Peyer's patch (tissue), 4 donors: ENCODE measurements at regions not wholly inside any gene's neighbourhood (a gene's known extent, or its start where the extent isn't known, plus 50 kb on each side); places are given as distances from the start of the nearest gene placed in this dataset.

Experiments used
- DNase-seq, 3 donors: peaks; one replicate each; pipeline ENCODE4 v3.0.0-alpha.2; 2017 to 2019
- H3K27ac ChIP-seq, 4 donors: fragments of 200-600 bp; sonication (generic); one replicate each; pipeline ENCODE4 v1.5.1; 2016 to 2019
- H3K27me3 ChIP-seq, 2 donors: fragments of 200-600 bp; sonication (generic); one replicate each; pipeline ENCODE4 v1.5.1; 2019
- H3K36me3 ChIP-seq, 3 donors: fragments of 200-600 bp; sonication (generic); one replicate each; pipeline ENCODE4 v1.5.1; 2016 to 2019
- H3K4me1 ChIP-seq, 4 donors: fragments of 200-600 bp; sonication (generic); one replicate each; pipeline ENCODE4 v1.5.1; 2016 to 2019
- H3K4me3 ChIP-seq, 4 donors: fragments of 200-600 bp; sonication (generic); 1 replicate in 3 of 4; 2 replicates in 1 of 4; pipeline ENCODE4 v1.5.1; 2016 to 2019; ENCODE audit warnings: mild to moderate bottlenecking in 1 of 4
- H3K9me3 ChIP-seq, 4 donors: fragments of 200-600 bp; sonication (generic); one replicate each; pipeline ENCODE4 v1.5.1; 2016 to 2019; ENCODE audit warnings: mild to moderate bottlenecking in 1 of 4
- POLR2A ChIP-seq, 2 donors: fragments of 450-650 bp; IDR thresholded peaks; one replicate each; pipeline ENCODE4 v1.5.1; 2017; ENCODE audit warnings: antibody characterized with exemption in 2 of 2, mild to moderate bottlenecking in 2 of 2, moderate library complexity in 2 of 2
- TF ChIP-seq, protein P1 (sequence below), 6 experiments: fragments of 450-650 bp in 4 of 6; fragments of 200-600 bp in 2 of 6; sonication (generic) in 1 of 6; IDR thresholded peaks; one replicate each; pipeline ENCODE4 v1.5.1; 2017 to 2019; ENCODE audit warnings: antibody characterized with exemption in 6 of 6, mild to moderate bottlenecking in 3 of 6, moderate library complexity in 1 of 6

DNA sequence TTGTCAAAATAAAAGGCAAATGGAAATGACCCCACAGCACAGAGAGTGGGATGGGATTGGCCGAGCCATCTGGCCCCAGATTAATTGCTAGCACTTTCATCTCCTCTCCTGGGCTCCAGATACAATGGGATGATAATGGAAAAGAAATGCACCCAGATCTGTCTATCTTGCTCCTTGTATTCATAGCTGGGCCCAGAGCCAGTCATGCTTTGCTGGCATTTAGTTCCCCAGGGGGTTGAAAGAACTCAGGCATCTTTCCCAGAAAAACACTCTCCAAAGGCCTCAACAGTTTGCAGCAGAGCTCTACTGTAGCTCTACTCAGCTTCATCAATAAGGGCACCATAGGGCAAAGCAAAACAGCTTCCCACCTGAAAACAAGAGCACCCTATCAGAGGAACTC is 116.0 kb upstream of the FOXA2 start:
- no peak overlapping the region for H3K4me3 ChIP-seq
- H3K9me3 ChIP-seq: no peaks in the 10 kb centered on the region
- no peak overlapping the region for H3K27ac ChIP-seq
- H3K36me3 ChIP-seq: no peaks in the 10 kb centered on the region
- no peaks in the 10 kb centered on the region for H3K27me3 ChIP-seq
- H3K4me1 ChIP-seq: no peaks in the 10 kb centered on the region
- DNase-seq: no peak
- no peak for TF ChIP-seq POLR2A (IDR thresholded peaks at IDR 0.05)
- TF ChIP-seq, protein P1, sequence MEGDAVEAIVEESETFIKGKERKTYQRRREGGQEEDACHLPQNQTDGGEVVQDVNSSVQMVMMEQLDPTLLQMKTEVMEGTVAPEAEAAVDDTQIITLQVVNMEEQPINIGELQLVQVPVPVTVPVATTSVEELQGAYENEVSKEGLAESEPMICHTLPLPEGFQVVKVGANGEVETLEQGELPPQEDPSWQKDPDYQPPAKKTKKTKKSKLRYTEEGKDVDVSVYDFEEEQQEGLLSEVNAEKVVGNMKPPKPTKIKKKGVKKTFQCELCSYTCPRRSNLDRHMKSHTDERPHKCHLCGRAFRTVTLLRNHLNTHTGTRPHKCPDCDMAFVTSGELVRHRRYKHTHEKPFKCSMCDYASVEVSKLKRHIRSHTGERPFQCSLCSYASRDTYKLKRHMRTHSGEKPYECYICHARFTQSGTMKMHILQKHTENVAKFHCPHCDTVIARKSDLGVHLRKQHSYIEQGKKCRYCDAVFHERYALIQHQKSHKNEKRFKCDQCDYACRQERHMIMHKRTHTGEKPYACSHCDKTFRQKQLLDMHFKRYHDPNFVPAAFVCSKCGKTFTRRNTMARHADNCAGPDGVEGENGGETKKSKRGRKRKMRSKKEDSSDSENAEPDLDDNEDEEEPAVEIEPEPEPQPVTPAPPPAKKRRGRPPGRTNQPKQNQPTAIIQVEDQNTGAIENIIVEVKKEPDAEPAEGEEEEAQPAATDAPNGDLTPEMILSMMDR (IDR thresholded peaks at IDR 0.05): no peak

DNA sequence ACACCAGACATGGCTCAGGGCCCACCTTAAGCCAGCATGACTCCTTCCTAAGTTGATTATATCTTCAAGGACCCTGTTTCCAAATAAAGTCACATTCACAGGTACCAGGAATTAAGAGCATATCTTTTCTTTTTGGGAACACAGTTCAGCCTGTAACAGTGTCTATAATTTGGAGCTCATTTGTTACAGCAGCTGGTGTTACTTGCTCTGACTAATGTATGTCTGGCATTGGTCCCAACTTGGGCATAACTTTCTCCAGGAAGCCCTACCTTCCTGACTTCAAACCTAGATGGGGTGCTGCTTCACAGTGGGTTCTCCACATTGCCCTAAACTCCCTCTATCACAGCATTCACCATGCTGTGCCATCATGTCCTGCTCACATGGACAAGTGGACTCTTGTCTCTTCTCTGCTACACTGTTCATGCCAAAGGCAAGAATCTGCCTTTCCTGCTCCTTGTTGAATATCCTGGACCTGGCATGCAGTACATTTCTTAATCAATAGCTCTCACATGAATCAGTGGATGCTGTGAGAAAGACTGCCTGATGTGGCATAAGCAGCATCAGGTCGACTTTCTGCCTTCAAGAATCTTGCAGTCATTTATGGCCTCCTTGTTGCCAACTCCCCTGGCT is 117.4 kb upstream of the FOXA2 start:
- H3K4me3 ChIP-seq: no peak overlapping the region
- TF ChIP-seq, protein P1 (IDR thresholded peaks at IDR 0.05): no peak
- TF ChIP-seq POLR2A (IDR thresholded peaks at IDR 0.05): no peak
- H3K27ac ChIP-seq: no peak overlapping the region
- no peaks in the 10 kb centered on the region for H3K27me3 ChIP-seq
- H3K36me3 ChIP-seq: no peaks in the 10 kb centered on the region
- no peaks in the 10 kb centered on the region for H3K4me1 ChIP-seq
- no peak for DNase-seq
- no peaks in the 10 kb centered on the region for H3K9me3 ChIP-seq

DNA sequence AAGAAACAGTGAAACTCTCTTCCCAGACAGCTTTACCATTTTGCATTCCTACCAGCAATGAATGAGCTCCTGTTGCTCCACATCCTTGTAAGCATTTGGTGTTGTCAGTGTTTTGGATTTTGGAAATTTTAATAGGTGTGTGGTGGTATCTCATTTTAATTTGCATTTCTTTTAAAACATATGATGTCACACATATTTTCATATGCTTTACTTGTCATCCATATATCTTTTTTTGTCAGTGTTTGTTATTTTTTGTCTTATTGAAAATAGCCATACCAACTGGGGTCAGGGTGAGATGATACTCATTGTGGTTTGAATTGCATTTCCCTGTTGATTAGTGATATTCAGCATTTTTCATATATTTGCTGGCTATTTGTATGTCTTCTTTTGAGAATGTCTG is 119.5 kb upstream of the FOXA2 start:
- Histone ChIP-seq H3K27me3 (no peaks in the 10 kb centered on the region), H3K4me1 (no peaks in the 10 kb centered on the region), H3K36me3 (no peaks in the 10 kb centered on the region), H3K4me3 (no peak overlapping the region), H3K9me3 (no peaks in the 10 kb centered on the region), H3K27ac (no peak overlapping the region)
- DNase-seq: no peak
- TF ChIP-seq POLR2A (IDR thresholded peaks at IDR 0.05): no peak
- TF ChIP-seq, protein P1 (IDR thresholded peaks at IDR 0.05): no peak

DNA sequence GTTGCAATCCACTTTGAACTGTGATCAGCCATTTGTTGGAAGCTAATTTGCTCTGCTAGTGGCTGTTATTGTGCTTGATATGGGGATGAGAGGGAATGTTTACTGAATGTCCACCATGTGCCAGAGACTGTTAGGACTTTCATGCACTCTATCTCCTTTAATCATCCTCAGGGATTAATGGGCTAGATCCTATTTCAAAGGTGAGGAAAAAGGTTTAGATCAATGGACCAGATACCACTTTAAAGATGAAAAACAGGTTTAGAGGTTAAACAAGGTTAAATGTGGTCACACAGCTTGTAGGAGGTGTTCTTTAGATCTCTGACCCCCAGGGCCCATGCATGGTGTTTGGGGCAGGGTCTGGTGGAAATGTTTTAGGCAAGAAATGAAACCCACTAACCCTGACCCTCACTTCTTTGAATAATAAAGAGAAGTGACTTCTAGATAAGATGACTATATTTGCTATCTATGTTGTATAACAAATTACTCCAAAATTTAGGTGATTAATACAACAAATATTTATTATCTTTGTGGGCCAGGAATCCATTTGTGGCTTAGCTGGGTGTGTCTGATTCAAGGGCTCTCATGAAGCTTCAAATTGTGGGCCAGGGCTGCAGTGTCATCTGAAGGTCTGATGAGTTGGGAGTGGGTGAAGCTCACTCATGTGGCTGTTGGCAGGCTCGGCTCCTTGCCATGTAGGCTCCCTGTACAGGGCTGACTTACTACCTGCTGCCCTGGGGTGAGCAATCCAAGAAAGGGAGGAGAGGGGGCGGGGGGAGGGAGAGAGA is 127.8 kb upstream of the FOXA2 start:
- TF ChIP-seq POLR2A (IDR thresholded peaks at IDR 0.05): no peak
- TF ChIP-seq, protein P1 (IDR thresholded peaks at IDR 0.05): no peak
- no peak for DNase-seq
- H3K4me3 ChIP-seq: no peak overlapping the region
- no peaks in the 10 kb centered on the region for H3K9me3 ChIP-seq
- H3K4me1 ChIP-seq: no peaks in the 10 kb centered on the region
- H3K27me3 ChIP-seq: no peaks in the 10 kb centered on the region
- H3K27ac ChIP-seq: no peak overlapping the region
- H3K36me3 ChIP-seq: no peaks in the 10 kb centered on the region

DNA sequence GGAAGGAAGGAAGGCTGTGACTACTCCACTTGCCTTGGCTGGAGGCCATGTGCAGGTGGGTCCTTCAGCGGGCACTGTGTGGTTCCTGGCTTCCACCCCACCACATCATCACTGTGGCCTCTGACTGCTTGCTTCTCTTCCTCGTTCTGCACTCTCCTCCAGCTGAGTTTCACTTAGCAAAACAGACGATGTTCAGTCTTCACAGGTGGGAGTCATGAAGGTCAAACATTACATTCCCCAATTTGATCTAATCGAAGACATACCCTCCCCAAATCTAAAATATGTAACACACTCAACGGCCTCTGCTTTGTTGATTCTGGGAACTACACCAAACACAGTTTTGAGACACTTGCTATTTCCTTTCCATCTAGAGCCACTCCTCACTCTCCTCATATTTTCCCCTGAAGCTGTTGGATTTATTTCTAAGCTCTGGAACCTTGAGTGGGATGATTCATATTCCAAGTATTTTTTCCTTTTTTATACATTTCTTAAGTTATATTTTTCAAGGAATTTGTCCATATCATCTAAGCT is 132.5 kb upstream of the FOXA2 start:
- no peaks in the 10 kb centered on the region for H3K36me3 ChIP-seq
- no peaks in the 10 kb centered on the region for H3K27me3 ChIP-seq
- no peak overlapping the region for H3K27ac ChIP-seq
- H3K4me1 ChIP-seq: no peaks in the 10 kb centered on the region
- no peak for TF ChIP-seq POLR2A (IDR thresholded peaks at IDR 0.05)
- TF ChIP-seq, protein P1 (IDR thresholded peaks at IDR 0.05): no peak
- no peak overlapping the region for H3K4me3 ChIP-seq
- no peaks in the 10 kb centered on the region for H3K9me3 ChIP-seq
- no peak for DNase-seq
